NCI-H2107 treated with DMSO at 0.1 percent for 48 hours (cell line): ENCODE measurements at regions not wholly inside any gene's neighbourhood (a gene's known extent, or its start where the extent isn't known, plus 50 kb on each side); places are given as distances from the start of the nearest gene placed in this dataset.

Experiments
- DNase-seq: peaks from one replicate; lab custom pipeline; 2025; ENCODE audit not compliant: unreplicated experiment; lab: John Stamatoyannopoulos, UW

DNA sequence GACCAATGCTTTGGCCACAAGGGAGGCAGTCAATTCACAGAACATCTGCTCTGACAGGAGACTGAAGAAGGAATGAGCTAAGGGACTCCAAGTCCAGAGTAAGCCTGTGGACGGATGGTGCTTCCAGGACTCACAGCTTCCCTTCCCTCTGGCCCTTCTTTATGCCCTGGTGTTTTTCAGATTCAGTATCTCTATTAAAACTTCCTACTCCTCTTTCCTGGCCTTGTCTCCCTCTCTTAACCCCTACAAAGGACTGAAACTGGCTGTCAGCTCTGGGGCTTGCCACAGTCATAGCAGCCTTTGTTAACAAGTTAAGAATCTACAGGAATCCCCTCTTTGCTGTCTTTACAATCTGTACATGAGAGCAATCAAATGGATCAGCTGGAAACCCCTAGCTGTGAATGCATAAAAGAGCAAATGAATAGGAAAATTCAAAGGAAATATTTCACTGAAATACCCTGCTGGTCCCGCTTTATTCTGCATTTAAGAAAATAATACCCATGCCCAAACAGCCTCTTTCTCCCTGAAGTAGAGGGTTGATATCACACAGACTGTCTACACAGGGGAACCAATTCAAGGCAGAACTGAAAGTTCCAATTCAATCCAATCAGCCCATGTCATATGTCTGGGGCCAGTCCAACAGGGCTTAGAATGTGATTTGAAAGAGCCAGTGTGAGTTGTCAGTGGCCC is 192.3 kb downstream of the MZT1 start:
- no peak for DNase-seq

- no peak for DNase-seq
These were observed 197.0 kb downstream of the MZT1 start for GRCh38 chr13:72530471-72530870.

GRCh38 chr13:72527333-72527732 is 200.1 kb downstream of the MZT1 start:
- no peak for DNase-seq

- DNase-seq, result peak; percentile 46
These were observed 203.8 kb downstream of the MZT1 start for GRCh38 chr13:72523593-72523992.

DNA sequence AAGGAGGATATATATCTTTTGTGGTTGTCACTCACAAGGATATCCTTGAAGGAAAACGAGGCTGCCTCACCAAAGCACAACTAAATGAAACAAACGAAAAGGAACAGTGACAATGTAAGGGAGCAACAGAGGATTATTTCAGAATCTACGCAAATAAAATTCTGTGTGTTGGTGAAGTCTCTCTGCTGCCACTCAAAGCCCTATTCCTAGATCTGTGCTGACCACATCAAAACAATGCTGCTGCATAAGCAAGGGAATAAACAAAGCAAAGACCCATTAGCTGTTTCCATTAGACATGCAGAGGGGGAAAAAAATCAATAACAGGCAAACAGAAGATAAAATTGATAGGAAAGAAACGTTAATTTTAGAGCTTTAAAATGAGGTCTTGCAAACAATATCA is 204.4 kb downstream of the MZT1 start:
- peak; percentile 49 for DNase-seq

GRCh38 chr13:72521940-72522661 is 205.3 kb downstream of the MZT1 start:
- DNase-seq, result no peak

- DNase-seq, result no peak
These were observed 213.3 kb downstream of the MZT1 start for GRCh38 chr13:72514146-72514545.

GRCh38 chr13:72508392-72508791 is 219.0 kb downstream of the MZT1 start:
- no peak for DNase-seq

- no peak for DNase-seq
These were observed 219.8 kb downstream of the MZT1 start for GRCh38 chr13:72507416-72508199.

DNA sequence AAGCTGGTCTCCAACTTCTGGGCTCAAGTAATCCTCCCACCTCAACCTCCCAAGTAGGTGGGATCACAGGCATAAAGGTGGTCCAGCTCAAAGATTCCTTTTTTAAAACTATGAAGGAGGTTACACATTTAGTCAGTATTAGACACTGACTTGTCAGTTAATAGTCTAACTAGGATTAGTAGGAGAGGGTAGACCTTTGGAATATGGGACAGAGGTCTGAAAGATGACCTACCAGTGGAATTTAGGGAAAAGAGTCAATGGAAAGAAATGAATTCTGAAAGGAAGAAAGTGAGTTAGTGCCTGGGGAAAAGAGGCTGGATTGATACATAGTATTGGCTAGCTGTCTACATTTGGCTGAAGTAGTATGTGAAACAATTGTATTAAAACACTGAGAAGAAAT is 220.7 kb downstream of the MZT1 start:
- DNase-seq, result no peak

DNA sequence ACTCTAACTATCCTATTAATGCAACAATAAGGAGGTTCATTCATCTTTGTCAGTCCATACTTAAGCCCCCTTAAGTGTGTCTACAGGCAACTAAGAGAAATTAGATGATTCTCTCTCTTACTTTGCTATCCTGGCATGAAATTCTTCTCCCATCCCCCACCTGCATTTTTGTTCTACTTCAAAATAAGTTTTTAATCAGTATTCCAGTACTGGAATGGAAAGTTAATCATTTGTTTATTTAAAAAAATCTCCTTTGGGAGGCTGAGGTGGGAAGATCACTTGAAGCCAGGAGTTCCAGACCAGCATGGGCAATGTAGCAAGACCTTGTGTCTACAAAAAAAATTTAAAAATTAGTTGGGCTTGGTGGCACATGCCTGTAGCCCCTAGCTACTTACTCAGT is 222.1 kb downstream of the MZT1 start:
- DNase-seq, result no peak

DNA sequence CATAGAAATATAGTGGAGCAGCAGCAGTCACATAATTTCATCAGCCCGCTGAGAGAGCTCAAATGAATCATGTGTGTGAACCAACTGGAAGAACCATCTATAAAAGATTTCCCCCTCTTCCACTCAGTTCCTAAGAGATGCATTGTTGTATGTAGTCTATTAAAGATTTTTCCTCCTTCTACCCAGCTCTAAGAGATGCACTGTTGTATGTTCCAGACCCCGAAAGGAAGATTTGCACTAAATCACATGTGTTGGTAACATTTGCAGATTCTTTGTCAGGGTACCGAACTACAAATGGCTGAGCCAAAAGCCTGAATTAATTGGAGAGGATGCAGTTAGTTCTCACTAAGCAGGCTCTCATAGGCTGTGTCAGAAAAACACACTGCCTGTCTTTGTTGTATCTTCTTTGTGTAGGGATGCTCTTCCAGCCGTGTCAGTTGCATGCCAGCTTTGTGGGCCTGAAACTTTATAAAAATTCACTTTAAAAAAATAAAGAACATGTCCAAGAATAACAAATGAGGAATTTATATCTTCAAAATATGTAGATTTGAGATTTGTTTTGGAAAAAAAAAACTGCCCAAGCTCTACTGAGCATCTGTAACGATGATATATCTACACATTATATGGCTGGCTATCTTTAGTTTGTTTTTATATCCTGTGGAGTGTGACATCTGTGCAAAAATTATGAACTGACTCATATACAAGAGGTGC is 223.1 kb downstream of the MZT1 start:
- no peak for DNase-seq

DNA sequence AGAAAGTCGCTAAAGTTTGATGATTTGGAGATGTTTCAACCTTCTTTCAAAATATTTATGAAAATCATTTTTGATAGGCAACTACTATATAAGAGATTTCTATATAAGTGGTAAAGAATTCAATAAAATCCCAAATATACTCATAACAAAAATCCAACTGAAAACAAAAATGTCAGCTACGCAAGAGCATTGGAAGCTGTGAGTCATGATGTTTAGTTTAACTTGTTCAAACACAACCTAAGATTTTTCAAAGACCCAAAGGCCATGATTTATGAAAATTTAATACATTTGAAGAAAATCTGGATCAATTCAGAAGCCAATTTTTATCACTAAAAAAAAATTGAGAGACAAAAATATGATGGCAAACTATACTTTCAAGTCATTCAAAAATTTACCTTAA is 226.6 kb downstream of the MZT1 start:
- no peak for DNase-seq

GRCh38 chr13:72495681-72496080 is 231.7 kb downstream of the MZT1 start:
- DNase-seq, result no peak

DNA sequence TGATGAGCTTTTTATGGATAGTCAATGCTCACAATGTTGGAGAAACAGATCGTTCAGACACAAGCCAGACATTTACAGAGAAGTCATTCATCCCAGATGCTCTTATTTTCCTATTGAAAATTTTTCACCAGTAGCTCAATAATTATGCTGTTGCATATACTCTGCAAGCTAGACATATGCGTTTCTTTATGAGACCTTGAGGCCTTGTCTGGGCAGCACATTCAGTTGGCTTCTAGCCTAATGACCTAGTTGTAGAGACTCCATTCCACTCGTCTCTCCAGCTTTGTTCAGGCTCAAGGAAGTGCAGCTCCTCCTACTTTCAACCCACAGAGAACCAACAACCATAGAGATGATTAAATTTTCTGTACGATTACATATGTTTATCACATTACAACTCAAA is 237.7 kb downstream of the MZT1 start:
- no peak for DNase-seq

GRCh38 chr13:72473321-72473720 is 254.1 kb downstream of the MZT1 start:
- DNase-seq, result no peak

GRCh38 chr13:72469906-72470305 is 257.5 kb downstream of the MZT1 start:
- no peak for DNase-seq

- no peak for DNase-seq
These were observed 263.9 kb downstream of the MZT1 start for GRCh38 chr13:72463561-72463960.

DNA sequence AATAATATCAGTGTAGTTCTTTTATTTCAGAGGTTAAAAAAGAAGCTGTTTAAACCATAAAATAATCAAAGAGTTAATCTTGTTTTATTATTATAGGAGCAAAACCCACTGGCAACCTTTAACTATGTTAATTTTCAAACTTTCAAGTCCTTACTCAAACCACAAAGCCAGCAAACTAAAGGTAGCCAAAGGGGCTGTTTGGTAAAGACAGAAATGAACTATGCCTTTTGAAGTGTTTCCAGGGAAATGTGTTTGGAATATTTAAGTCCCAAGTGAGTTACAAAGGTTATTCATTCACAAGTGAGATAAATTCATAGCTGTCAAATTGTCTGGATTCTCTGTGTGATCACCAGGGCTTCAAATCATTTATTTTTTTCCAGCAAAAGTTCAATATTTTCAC is 264.7 kb downstream of the MZT1 start:
- no peak for DNase-seq

DNA sequence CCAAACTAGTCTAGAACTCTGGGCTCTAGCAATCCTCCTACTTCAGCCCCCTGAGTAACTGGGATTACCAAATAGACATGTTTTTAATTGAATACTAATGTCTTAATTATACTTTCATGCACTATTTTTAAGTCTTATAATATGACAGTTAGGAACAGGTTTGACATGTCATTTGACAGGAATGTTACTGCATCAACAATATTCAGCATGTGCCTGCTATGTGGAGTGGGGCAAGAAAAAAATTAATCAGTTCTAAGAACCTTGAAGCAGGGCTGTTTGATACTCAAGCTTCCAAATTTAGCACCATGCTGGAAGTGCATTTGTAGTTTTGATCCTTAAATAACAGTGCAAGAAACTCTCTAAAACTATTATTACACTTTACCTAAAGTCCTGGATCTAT is 265.3 kb downstream of the MZT1 start:
- no peak for DNase-seq

DNA sequence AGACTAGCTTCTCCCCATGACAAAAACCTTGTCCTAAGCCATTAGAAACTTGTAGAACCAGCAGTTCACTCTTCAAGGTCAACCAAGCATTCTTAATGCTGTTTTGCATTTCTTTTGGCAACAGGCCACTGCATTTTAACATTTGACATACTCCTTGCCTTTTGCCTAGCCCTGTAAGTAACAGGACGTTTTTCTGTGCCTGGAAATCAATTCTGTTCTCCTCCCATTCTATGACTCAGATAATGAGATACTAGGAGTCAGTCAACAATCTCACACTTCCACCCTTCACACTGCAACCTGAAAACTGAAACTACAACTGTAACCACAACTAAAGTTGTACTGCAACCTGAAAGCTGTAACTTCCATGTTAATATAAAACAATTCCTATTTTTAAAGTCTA is 268.7 kb downstream of the MZT1 start:
- DNase-seq, result no peak
